Tibial nerve (tissue), 4 donors: ENCODE measurements at regions not wholly inside any gene's neighbourhood (a gene's known extent, or its start where the extent isn't known, plus 50 kb on each side); places are given as distances from the start of the nearest gene placed in this dataset.

Source experiments
- CTCF ChIP-seq, 5 experiments: fragments of 200-600 bp in 3 of 5; fragments of 450-650 bp in 2 of 5; sonication (generic) in 3 of 5; IDR thresholded peaks; one replicate each; pipeline ENCODE4 v1.5.1; 2016 to 2019; ENCODE audit warnings: antibody characterized with exemption in 5 of 5, mild to moderate bottlenecking in 3 of 5, moderate library complexity in 2 of 5
- EP300 ChIP-seq, 2 donors: sonication (generic); formaldehyde crosslinking; IDR thresholded peaks; one replicate each; pipeline ENCODE4 v1.6.1; 2017; ENCODE audit warnings: antibody characterized with exemption in 2 of 2, mild to moderate bottlenecking in 1 of 2
- POLR2A ChIP-seq, 2 donors: fragments of 450-650 bp; IDR thresholded peaks; one replicate each; pipeline ENCODE4 v1.6.1; 2017; ENCODE audit warnings: antibody characterized with exemption in 2 of 2, mild to moderate bottlenecking in 2 of 2, moderate library complexity in 2 of 2

- TF ChIP-seq CTCF (IDR thresholded peaks at IDR 0.05) (no peak), POLR2A (IDR thresholded peaks at IDR 0.05) (no peak), EP300 (IDR thresholded peaks at IDR 0.05) (no peak)
Measured at GRCh38 chr13:40428354-40428753, 238.1 kb downstream of the FOXO1 start.
